ENCODE measurements at regions not wholly inside any gene's neighbourhood (a gene's known extent, or its start where the extent isn't known, plus 50 kb on each side); places are given as distances from the start of the nearest gene placed in this dataset.

GRCh38 chr4:107270614-107271013 lies 234.5 kb upstream of the DKK2 start:
- Histone ChIP-seq H3K27me3 (ENCODE audit: control insufficient read depth, insufficient read depth, low read length) (no peaks in the 10 kb centered on the region), H3K4me1 (ENCODE audit: control insufficient read depth, extremely low read depth, insufficient read depth, low read length) (no peaks in the 10 kb centered on the region), H3K79me2 (ENCODE audit: control insufficient read depth, insufficient read depth, low read length) (no peaks in the 10 kb centered on the region), H3K4me2 (ENCODE audit: extremely low read depth, insufficient read depth, low read length) (no peak overlapping the region), H3K9me3 (ENCODE audit: control insufficient read depth, insufficient read depth, low read depth, low read length) (no peaks in the 10 kb centered on the region), H3K27ac (ENCODE audit: insufficient read depth, low read length) (no peak overlapping the region), H4K20me1 (ENCODE audit: control insufficient read depth, extremely low read depth, insufficient read depth, low read length) (no peaks in the 10 kb centered on the region), H3K9ac (ENCODE audit: insufficient read depth, low read length) (no peak overlapping the region), H3K4me3 (replicated peaks in 1 of 4; ENCODE audit: control extremely low read depth in 1 of 4, insufficient read depth in 1 of 4, low read depth in 3 of 4, low read length in 4 of 4) (no peak overlapping the region), H3K36me3 (ENCODE audit: control insufficient read depth, insufficient read depth, low read length) (no peaks in the 10 kb centered on the region), H2AFZ (ENCODE audit: low read length) (no peak overlapping the region)
- no peak for TF ChIP-seq CTCF (conservative IDR thresholded peaks at IDR 0.05 in 1 of 2, IDR thresholded peaks at IDR 0.05 in 1 of 2; ENCODE audit: low read depth in 1 of 2, low read length in 2 of 2)
- TF ChIP-seq EZH2 (IDR thresholded peaks at IDR 0.05; ENCODE audit: low read length, missing control alignments) = no peak
- DNase-seq (ENCODE audit: low read depth in 2 of 2) = no peak

- Histone ChIP-seq H3K9ac (ENCODE audit: insufficient read depth, low read length) (no peak overlapping the region), H3K4me3 (replicated peaks in 1 of 4; ENCODE audit: control extremely low read depth in 1 of 4, insufficient read depth in 1 of 4, low read depth in 3 of 4, low read length in 4 of 4) (no peak overlapping the region), H3K79me2 (ENCODE audit: control insufficient read depth, insufficient read depth, low read length) (no peaks in the 10 kb centered on the region), H3K4me2 (ENCODE audit: extremely low read depth, insufficient read depth, low read length) (no peak overlapping the region), H3K36me3 (ENCODE audit: control insufficient read depth, insufficient read depth, low read length) (no peaks in the 10 kb centered on the region), H3K27ac (ENCODE audit: insufficient read depth, low read length) (no peak overlapping the region), H3K27me3 (ENCODE audit: control insufficient read depth, insufficient read depth, low read length) (no peaks in the 10 kb centered on the region), H3K9me3 (ENCODE audit: control insufficient read depth, insufficient read depth, low read depth, low read length) (no peaks in the 10 kb centered on the region), H3K4me1 (ENCODE audit: control insufficient read depth, extremely low read depth, insufficient read depth, low read length) (no peaks in the 10 kb centered on the region), H2AFZ (ENCODE audit: low read length) (no peak overlapping the region), H4K20me1 (ENCODE audit: control insufficient read depth, extremely low read depth, insufficient read depth, low read length) (no peaks in the 10 kb centered on the region)
- TF ChIP-seq CTCF (conservative IDR thresholded peaks at IDR 0.05 in 1 of 2, IDR thresholded peaks at IDR 0.05 in 1 of 2; ENCODE audit: low read depth in 1 of 2, low read length in 2 of 2) (no peak), EZH2 (IDR thresholded peaks at IDR 0.05; ENCODE audit: low read length, missing control alignments) (no peak)
- DNase-seq (ENCODE audit: low read depth in 2 of 2) = no peak
Observed at GRCh38 chr4:107269175-107269574, 233.1 kb upstream of the DKK2 start.

GRCh38 chr4:107265859-107266258 lies 229.7 kb upstream of the DKK2 start:
- no peak overlapping the region for H3K27ac ChIP-seq (ENCODE audit: insufficient read depth, low read length)
- H4K20me1 ChIP-seq (ENCODE audit: control insufficient read depth, extremely low read depth, insufficient read depth, low read length) = no peaks in the 10 kb centered on the region
- DNase-seq (ENCODE audit: low read depth in 2 of 2) = no peak
- no peak overlapping the region for H3K4me2 ChIP-seq (ENCODE audit: extremely low read depth, insufficient read depth, low read length)
- H3K4me1 ChIP-seq (ENCODE audit: control insufficient read depth, extremely low read depth, insufficient read depth, low read length) = no peaks in the 10 kb centered on the region
- no peak for TF ChIP-seq EZH2 (IDR thresholded peaks at IDR 0.05; ENCODE audit: low read length, missing control alignments)
- no peak for TF ChIP-seq CTCF (conservative IDR thresholded peaks at IDR 0.05 in 1 of 2, IDR thresholded peaks at IDR 0.05 in 1 of 2; ENCODE audit: low read depth in 1 of 2, low read length in 2 of 2)
- no peaks in the 10 kb centered on the region for H3K27me3 ChIP-seq (ENCODE audit: control insufficient read depth, insufficient read depth, low read length)
- no peak overlapping the region for H3K4me3 ChIP-seq (replicated peaks in 1 of 4; ENCODE audit: control extremely low read depth in 1 of 4, insufficient read depth in 1 of 4, low read depth in 3 of 4, low read length in 4 of 4)
- H3K79me2 ChIP-seq (ENCODE audit: control insufficient read depth, insufficient read depth, low read length) = no peaks in the 10 kb centered on the region
- H3K9ac ChIP-seq (ENCODE audit: insufficient read depth, low read length) = no peak overlapping the region
- no peaks in the 10 kb centered on the region for H3K36me3 ChIP-seq (ENCODE audit: control insufficient read depth, insufficient read depth, low read length)
- no peaks in the 10 kb centered on the region for H3K9me3 ChIP-seq (ENCODE audit: control insufficient read depth, insufficient read depth, low read depth, low read length)
- H2AFZ ChIP-seq (ENCODE audit: low read length) = no peak overlapping the region
